SHP77 (cell line): ENCODE measurements at regions not wholly inside any gene's neighbourhood (a gene's known extent, or its start where the extent isn't known, plus 50 kb on each side); places are given as distances from the start of the nearest gene placed in this dataset.
"Not testable (repeated sequence)": the region's sequence is repeated elsewhere in the genome, so short reads cannot be mapped to it uniquely, and the experiment has no call there.

ENCODE experiments used
- DNase-seq, 2 experiments: peaks; one replicate each; lab custom pipeline; 2025; lab: John Stamatoyannopoulos, UW

DNA sequence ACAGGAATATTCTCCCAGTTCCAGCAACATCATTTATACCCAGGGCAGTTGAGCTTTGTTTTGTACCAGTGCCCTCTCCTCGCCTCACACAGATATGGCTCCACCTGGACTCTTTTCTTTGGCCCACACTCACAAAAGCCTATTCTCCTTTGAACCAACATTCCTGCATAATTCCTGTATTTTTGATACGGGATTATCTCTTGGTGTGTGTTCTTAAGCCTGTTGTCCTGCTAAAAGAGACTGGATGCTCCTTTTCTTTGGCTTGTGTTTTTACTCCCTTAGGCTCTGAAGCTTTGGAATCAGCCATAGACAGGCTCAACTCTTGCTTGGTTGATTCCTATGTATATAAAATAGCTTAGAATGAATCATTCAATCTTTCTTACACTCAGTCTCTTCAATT is 305.4 kb upstream of the SATB1 start:
- DNase-seq = no peak

DNA sequence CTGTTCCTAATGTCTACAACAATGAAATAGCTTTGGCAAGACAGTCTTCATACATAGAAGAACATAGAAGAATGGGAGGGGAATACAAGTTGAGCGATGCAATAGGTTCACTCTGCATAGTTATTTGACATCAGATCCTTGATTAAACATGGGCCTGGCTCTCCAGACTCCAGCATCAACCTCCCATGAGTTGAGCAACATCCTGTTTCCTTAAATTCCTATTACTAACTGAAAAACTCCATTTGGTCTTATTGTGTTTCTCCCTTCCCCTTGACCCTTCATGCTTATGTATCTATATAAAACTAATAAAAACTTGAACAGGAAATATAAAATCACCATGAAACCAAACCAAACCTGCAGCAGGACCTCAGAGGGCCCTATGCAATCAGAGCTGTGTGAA is 304.5 kb upstream of the SATB1 start:
- DNase-seq = no peak

DNA sequence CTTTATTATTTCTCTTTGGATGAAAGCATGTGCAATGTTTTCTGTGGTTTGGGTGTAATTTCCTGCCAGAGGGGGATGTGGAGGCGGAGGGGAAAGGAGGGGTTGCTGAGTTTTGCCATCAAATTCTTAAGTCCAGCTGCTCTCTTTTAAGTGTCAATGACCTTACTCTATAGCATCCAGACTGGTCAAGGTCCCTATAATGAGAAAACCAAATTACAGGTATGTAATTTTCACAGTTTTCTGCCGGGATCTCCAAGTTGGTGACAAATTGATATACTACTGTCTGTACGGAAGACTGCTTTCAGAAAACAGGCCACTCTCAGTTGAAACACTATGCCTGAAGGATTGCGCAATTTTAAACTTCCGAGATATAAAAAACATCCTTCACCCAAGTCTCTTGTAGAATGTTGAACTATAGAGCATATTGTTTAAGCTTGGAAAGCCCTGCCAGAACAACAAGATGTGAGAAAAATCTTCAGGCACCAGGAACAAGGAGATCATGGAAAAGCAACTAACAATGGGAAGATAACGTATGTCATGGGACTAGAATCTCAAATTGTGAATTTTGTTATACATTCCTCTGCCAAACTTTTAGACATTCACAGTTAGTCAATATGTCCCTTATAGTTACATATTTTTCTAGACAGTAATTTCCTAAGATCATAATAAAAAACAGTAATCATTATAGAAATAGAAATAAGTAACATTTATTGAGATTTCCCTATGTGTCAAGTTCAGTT is 300.7 kb upstream of the SATB1 start:
- no peak for DNase-seq

DNA sequence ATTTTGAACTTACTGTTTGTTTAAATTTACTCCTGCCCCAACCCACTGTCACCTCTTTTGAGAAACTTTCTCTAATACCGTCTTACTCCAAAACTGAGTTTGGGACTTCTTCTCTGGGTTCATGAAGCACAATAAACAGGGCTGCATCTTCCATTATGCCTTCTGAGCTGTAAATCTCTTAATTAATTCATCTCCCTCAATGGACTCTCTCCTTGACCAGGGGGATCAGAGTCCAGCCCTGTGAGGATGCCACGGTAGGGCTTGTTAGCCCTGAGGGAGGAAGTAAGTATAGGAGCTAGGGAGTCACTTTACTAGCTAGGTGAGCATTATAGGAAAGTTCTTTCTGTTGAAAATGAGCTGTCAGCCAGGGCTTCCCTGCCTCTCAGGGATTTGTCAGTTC is 299.3 kb upstream of the SATB1 start:
- DNase-seq = no peak

DNA sequence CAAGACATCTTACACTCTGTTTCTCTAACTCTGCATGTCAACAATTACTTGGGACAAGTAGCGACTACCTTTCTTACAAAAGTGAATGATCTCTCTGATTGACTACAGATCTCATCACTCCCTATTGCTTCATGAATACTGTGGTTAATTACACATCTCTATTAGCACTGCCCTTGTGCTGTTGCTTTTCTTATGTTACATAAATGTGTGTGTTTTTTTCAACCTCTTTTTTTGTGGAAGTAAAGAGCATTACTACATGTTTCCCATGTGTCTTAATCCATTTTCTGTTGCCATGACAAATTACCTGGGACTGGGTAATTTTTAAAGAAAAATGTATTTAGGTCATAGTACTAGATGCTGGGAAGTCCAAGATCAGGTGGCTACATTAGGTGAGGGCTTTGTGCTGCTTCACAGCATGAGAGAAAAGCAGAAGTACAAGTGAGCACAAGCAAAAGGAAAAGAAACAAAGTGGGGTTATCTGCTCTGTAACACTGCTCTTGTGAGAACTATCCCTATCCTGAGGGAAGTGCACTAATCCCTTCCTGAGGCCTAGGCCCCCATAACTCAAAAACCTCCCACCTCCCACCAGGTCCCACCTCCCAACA is 298.2 kb upstream of the SATB1 start:
- no peak for DNase-seq

DNA sequence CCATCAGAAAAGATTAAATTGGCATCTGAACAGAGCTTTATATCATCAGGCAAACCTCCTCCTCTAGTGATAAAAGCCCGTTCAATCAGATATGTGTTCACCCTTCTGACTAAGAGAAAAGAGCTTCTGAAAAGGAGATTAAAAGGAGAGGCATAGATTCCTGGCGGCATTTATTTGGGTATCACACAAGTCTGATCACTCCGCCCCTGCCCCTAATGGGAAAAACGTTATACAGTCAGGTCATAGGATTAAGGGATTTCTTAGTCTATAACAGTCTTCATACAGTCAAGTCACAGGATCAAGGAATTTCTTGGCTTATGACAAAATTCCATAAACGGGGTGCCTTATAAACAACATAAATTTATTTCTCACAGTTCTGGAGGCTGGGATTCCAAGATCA is 295.4 kb upstream of the SATB1 start:
- DNase-seq = no peak

DNA sequence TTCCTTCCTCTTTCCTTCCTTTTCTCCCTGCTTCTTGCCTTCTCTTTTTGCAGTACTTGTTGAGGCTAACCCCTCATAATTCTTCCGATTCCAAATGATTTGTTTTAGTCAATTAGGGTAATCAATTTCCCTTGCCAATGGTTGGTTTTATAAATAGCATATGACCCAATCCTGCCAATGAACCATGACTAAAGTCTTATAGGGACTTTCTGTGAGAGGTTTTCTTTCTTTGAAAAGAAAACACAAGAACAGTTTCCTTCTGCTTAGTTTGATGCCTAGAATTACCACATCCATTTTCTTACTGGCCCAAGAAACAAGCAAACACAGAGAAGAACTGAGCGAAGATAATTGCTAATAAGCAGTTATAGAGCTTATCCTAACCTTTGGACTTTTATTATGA is 292.5 kb upstream of the SATB1 start:
- DNase-seq = no peak

DNA sequence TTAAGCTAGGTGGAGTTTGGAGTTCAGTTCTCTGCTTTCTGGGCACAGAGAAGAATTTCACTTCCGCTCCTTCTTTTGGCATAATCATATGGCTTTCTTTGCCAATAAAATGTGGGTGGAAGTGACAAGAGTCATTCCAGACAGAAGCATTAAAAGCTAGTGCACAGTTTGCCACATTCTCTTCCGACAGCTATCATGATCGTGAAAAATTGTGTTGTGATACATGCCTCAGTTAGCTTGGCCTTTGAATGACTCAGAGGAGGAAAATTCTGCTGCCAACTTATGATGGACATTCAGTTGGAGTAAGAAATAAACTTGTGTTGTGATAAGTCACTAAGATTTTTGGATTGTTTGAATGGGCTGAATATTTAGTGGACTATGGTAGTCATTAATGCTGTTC is 291.7 kb upstream of the SATB1 start:
- DNase-seq = no peak

DNA sequence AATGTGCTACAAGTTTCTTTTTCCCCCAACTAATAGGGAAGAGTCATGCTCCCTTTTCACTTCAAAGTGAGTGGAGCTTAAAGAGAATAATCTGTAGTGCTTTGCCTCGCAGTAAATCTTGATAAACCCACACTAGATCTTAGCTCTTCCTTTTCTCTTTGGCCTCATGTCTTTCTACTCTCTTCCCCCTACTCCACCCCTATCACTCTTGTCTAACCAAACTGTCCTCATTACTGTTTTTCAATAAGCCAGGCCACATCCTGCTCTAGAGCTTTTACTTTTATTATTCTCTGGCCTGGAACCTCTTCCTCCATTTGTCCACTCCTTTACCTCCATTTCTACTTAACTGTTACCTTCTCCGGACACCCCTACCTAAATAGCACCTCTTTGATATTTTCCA is 291.0 kb upstream of the SATB1 start:
- DNase-seq = no peak

DNA sequence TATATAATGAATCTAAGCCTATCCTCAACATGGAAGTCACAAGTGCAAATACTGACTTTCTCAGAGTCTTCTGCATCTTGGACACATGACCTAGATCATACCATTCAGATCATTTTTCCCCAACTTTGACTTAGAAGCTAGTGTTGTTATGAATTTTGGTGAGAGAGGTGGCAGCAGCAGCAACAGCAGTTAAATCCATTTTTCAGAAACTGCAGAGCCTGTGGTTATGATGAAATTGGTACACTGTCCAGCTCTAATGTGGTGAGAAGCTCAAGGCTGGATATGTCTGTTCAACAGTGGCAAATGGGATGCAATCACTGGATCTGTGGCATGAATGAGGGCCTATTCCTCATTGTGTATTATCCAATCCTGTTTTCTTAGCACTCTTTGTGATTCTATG is 290.1 kb upstream of the SATB1 start:
- no peak for DNase-seq

DNA sequence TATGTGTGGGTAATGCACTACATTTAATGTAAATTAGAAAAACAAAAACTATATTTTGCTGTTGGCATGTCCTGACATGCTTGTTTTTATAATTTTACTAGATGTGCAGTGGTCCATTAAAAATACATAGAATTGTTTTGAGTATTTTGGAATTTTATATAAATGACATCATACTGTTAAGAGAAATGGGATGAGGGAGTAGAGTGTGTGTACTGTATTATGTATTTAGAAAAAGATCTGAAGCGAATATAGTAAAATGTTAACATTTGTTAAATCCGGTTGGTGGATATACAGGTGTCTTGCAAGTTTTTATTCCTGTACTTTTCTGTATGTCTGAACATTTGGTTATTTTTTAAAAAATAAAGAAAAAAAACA is 288.4 kb upstream of the SATB1 start:
- no peak for DNase-seq

DNA sequence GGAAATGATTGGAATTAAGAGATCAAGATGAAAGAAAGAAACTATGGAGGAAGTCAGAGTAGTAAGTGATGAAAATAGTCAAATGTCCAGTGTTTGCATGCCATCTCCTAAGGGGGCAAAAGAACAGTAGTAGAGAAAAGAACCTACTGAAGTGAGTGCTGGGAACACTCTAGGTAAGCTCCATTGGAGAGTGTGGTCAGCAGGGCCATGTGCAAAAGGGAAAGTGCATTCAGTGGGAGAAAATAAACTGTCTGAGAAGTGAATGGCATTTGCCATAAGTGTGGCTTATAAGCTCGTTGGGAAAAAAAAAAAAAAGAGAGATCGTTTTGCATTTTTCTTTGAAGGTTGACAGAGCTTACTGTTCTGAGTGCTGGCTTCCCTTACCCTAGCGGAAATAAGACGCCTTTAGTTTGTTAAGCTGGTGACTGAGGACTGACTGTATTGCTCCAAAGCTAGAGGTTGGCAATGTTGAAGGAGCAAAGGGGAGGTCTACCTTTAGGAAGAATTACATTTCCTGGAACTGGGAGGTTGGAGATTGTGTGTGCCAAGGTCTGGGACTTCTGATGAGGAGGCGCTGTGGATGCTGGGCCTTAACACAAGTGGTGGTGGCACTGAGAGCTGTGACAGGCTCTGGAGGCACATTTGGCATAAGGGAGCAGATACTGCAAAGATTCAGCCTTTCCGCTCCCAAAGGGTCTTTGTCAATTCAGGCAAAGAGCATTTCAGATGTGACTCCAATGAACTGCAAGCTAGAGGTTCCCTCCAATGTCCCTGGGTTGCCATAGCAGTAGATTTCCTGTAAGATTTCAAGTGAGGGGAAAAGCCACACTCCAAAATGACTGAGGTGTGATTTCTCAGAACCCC is 287.8 kb upstream of the SATB1 start:
- DNase-seq = no peak

DNA sequence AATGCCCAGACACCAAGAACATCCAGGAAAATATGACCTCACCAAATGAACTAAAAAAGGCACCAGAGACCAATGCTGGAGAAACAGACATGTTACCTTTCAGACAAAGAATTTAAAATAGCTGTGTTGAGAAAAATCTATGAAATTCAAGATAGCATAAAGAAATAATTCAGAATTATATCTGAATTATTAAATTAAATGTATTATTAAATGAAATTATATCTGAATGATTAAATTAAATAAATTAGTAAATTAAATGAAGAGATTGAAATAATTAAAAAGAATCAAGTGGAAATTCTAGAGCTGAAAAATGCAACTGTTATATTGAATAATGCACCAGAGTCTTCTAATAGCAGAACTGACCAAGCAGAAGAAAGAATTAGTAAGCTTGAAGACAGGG is 279.2 kb upstream of the SATB1 start:
- no peak for DNase-seq

DNA sequence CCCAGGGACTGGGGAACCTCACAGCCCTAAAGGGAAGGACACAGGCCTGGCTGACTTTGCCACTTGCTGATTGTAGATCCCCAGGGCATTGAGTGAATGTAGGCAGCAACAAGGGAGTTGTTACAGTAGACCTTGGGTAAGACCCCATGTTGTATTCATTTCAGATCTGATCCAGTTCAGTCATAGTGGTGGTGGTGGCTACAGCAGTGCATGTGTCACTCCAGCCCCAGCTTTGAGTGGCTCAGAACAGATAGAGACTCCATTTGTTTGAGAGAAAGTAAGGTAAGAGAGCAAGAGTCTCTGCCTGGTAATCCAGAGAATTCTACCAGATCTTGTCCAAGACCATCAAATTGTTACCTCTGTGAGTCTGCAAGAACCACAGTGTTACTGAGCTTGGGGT is 278.7 kb upstream of the SATB1 start:
- DNase-seq = no peak

DNA sequence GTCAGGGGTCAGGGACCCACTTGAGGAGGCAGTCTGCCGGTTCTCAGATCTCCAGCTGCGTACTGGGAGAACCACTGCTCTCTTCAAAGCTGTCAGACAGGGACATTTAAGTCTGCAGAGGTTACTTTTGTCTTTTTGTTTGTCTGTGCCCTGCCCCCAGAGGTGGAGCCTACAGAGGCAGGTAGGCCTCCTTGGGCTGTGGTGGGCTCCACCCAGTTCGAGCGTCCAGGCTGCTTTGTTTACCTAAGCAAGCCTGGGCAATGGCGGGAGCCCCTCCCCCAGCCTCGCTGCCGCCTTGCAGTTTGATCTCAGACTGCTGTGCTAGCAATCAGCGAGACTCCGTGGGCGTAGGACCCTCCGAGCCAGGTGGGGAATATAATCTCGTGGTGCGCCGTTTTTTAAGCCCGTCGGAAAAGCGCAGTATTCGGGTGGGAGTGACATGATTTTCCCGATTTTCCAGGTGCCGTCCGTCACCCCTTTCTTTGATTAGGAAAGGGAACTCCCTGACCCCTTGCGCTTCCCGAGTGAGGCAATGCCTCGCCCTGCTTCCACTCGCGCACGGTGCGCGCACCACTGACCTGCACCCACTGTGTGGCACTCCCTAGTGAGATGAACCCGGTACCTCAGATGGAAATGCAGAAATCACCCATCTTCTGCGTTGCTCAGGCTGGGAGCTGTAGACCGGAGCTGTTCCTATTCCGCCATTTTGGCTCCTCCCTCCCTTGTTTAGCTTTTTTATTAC is 268.6 kb upstream of the SATB1 start:
- not testable (repeated sequence) for DNase-seq

DNA sequence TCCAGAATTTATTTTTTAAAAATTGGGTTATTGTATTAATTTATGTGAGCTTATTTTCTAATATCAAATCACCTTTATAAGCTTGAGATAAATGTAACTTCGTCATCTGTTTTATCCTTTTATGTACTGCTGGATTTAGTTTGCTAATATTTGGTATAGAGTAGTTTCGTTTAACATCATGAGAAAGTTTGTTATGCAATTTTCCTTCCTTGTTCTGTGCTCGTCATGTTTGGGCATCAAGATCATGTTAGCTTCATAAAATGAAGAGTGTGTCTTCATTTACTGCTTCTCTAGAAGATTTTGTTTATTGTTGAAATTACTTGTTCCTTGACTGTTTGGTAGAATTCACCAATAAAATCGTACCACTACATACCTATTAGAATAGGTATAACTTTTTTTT is 262.1 kb upstream of the SATB1 start:
- DNase-seq = no peak

DNA sequence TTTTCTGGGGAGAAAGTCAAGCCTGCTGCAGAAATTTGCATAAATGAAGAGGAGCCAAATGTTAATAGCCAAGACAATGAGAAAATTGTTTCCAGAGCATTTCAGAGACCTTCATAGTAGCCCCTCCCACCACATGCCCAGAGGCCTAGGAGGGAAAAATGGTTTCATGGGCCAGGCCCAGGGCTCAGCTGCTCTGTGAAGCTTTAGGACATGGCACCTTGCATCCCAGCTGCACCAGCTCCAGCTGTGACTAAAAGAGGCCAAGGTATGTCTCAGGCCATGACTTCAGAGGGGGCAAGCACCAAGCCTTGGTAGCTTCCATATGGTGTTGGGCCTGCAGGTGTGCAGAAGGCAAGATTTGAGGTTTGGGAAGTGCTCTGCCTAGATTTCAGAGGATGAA is 258.8 kb upstream of the SATB1 start:
- no peak for DNase-seq

DNA sequence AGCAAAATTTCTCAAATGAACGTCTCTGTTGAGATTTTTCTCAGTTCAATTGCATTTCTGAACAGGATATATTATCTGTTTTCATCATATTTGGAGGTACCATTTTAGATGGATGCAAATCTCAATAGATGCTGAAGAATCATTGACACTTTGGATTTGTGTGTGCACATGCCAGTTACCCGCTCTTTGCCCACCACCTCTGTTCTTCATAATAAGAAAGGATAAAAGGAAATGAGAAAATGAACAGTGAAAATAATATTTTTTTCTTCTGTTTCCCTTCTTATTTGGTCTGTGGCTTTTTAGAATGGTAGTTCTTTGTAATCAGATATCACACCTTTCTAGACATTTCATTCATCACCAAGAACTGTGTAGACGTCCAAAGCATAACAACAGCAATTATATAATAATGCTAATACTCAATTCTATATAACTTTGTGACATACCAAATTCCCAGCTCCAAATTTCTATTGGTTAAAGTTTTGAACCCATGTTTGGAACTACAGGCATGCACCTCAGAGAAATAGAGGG is 256.7 kb upstream of the SATB1 start:
- no peak for DNase-seq

DNA sequence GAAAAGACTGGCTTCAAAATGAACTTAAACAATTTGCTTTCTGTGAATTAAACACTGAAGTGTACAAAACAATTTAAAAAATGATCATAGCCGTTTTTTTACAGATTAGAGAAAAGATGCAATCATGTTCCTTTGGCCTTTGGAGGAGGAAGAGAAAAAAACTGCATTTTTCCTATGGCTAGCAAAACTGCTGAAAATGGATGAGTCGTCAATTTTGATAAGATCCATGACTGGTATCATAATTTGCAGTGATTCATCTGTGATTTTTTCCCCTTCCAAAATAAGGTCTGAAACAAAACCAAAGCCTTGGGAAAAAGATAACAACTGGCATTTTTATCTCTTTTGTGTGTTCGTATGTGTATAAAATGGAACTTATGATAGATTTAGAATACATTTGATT is 255.6 kb upstream of the SATB1 start:
- no peak for DNase-seq

DNA sequence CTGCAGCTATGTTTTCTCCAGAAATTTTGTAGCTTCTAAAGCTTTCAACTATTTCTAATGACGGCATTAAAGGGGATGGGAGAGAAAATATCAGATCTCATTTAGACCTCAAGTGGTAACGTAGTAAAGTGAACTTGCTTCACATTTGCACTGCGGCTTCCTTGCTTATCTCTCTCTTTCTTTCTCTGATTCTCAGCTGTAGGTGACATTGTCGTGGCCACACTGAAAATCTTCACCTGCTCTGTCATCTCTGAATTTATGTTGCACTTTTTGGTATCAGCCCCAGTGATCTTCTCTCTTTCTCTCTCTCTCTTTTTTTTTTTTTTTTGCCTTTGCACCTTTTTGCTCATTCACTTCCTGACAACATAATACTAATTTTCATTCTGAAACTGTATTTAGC is 254.1 kb upstream of the SATB1 start:
- DNase-seq = no peak

DNA sequence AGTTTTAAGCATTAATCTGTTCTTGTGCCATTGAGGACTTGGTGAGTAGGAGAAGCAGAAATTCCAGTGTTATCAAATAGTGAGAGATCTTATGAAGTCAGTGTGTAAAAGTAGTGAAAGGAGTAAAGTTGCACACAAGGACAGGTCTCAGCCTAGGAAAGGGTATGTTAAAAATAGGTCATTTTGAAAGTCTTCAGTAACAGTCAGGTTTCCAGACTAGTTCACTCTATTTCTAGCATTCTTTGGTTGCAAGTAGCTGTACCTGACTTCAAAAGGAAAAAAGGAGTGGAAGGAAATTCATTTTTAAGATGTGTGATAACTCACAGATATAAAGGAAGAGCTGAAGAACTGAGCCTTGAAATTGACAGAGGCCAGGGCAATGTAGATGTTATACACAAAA is 250.1 kb upstream of the SATB1 start:
- DNase-seq = no peak

DNA sequence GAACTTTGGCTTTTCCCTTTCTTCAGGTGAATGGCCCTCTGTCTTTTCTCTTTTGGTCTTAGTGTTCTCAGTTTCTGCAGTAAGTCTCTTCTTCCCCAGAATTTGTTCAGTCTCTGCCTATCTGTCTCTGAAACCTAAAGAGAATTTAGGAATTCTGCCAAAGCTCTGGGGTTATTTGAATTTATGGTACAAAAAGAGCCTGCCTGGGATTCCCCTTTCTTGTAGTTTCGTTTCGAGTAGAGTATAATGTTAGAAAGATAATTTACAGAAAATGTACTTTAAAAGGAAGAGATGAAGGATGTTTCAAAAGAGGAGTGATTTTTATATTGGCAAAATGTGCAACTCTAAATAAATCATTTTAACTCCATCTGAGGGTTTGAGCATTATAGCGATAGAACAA is 247.4 kb upstream of the SATB1 start:
- no peak for DNase-seq
